HL-60 (cell line): ENCODE measurements at regions not wholly inside any gene's neighbourhood (a gene's known extent, or its start where the extent isn't known, plus 50 kb on each side); places are given as distances from the start of the nearest gene placed in this dataset.

Source experiments
- CTCF ChIP-seq: IDR thresholded peaks from one replicate; pipeline ENCODE4 v1.5.1; 2011; ENCODE audit warnings: low read length, control low read depth, inconsistent platforms; ENCODE audit not compliant: insufficient read depth
- TF ChIP-seq, protein P1 (sequence below): IDR thresholded peaks from 2 replicates; pipeline ENCODE4 v1.6.1; 2012; ENCODE audit warnings: low read depth; ENCODE audit not compliant: insufficient replicate concordance

GRCh38 chr6:170042596-170043118 lies 248.2 kb downstream of the DLL1 start:
- no peak for TF ChIP-seq CTCF
- TF ChIP-seq, protein P1, sequence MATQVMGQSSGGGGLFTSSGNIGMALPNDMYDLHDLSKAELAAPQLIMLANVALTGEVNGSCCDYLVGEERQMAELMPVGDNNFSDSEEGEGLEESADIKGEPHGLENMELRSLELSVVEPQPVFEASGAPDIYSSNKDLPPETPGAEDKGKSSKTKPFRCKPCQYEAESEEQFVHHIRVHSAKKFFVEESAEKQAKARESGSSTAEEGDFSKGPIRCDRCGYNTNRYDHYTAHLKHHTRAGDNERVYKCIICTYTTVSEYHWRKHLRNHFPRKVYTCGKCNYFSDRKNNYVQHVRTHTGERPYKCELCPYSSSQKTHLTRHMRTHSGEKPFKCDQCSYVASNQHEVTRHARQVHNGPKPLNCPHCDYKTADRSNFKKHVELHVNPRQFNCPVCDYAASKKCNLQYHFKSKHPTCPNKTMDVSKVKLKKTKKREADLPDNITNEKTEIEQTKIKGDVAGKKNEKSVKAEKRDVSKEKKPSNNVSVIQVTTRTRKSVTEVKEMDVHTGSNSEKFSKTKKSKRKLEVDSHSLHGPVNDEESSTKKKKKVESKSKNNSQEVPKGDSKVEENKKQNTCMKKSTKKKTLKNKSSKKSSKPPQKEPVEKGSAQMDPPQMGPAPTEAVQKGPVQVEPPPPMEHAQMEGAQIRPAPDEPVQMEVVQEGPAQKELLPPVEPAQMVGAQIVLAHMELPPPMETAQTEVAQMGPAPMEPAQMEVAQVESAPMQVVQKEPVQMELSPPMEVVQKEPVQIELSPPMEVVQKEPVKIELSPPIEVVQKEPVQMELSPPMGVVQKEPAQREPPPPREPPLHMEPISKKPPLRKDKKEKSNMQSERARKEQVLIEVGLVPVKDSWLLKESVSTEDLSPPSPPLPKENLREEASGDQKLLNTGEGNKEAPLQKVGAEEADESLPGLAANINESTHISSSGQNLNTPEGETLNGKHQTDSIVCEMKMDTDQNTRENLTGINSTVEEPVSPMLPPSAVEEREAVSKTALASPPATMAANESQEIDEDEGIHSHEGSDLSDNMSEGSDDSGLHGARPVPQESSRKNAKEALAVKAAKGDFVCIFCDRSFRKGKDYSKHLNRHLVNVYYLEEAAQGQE: no peak
